Activated CD4-positive, alpha-beta memory T cell treated with anti-CD3 and anti-CD28 coated beads, Interleukin-2, amount 10 ng/mL, durations not matched to agents 7 days and 5 days (primary cell): ENCODE measurements at regions not wholly inside any gene's neighbourhood (a gene's known extent, or its start where the extent isn't known, plus 50 kb on each side); places are given as distances from the start of the nearest gene placed in this dataset.
"Not testable (repeated sequence)": the region's sequence is repeated elsewhere in the genome, so short reads cannot be mapped to it uniquely, and the experiment has no call there.

Experiments used
- CTCF ChIA-PET: fragments of 350-600 bp; sonication (Branson Sonifier 250); formaldehyde crosslinking; loops from one replicate; lab custom pipeline; 2021; ENCODE audit warnings: antibody characterized with exemption, inconsistent platforms; lab: Charles Lee
- POLR2A ChIA-PET: fragments of 350-600 bp; sonication (Branson Sonifier 250); formaldehyde crosslinking; loops from one replicate; lab custom pipeline; 2021; ENCODE audit warnings: antibody characterized with exemption; lab: Charles Lee
- DNase-seq: peaks from one replicate; pipeline ENCODE4 v3.0.0-alpha.2; 2020
- H3K27ac Mint-ChIP-seq: one replicate; pipeline ENCODE4 v1.8.0; 2021; ENCODE audit warnings: mild to moderate bottlenecking, mixed read lengths
- H3K27me3 Mint-ChIP-seq: one replicate; pipeline ENCODE4 v1.8.0; 2021; ENCODE audit warnings: mixed read lengths
- H3K36me3 Mint-ChIP-seq: one replicate; pipeline ENCODE4 v1.8.0; 2021; ENCODE audit warnings: low read depth, mixed read lengths
- H3K4me1 Mint-ChIP-seq: one replicate; pipeline ENCODE4 v1.8.0; 2021; ENCODE audit warnings: mixed read lengths
- H3K4me3 Mint-ChIP-seq: one replicate; pipeline ENCODE4 v1.8.0; 2021; ENCODE audit warnings: mild to moderate bottlenecking, mixed read lengths
- H3K9me3 Mint-ChIP-seq: one replicate; pipeline ENCODE4 v1.8.0; 2021; ENCODE audit warnings: mixed read lengths

GRCh38 chr4:134999169-134999568 is 797.6 kb upstream of the PABPC4L start:
- ChIA-PET POLR2A (no interaction called here), CTCF (no interaction called here)
- Mint-ChIP-seq H3K4me3 (no peak overlapping the region), H3K27ac (no peak overlapping the region), H3K27me3 (no peaks in the 10 kb centered on the region), H3K4me1 (no peaks in the 10 kb centered on the region), H3K36me3 (no peaks in the 10 kb centered on the region), H3K9me3 (no peaks in the 10 kb centered on the region)
- DNase-seq = no peak

- H3K27me3 Mint-ChIP-seq = no peaks in the 10 kb centered on the region
- no peak overlapping the region for H3K4me3 Mint-ChIP-seq
- CTCF ChIA-PET = no interaction called here
- no peak for DNase-seq
- H3K36me3 Mint-ChIP-seq = no peaks in the 10 kb centered on the region
- H3K9me3 Mint-ChIP-seq = peaks cover 6% of the 10 kb centered on the region
- no peaks in the 10 kb centered on the region for H3K4me1 Mint-ChIP-seq
- POLR2A ChIA-PET = no interaction called here
- no peak overlapping the region for H3K27ac Mint-ChIP-seq
Measured at GRCh38 chr4:134961963-134962362, 760.4 kb upstream of the PABPC4L start.

DNA sequence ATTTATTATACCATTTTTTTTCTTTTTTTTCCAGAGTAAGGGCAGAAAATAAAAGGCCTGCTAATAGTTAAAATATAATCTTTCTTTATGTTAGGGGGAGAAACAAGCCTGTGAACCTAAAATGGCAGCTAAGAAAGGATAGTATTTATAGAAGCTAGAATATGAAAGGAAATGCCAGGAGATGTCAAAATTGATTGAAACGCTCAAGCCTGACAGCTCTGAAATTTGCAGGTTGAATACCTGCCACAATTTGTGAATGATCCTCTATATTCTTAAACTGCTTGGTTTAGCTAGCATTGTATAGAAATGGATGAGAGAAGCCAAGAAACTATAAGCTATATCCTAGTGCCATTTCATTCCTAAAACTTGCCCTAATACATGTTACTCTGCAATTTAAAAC is 757.3 kb upstream of the PABPC4L start:
- peaks cover 10% of the 10 kb centered on the region for H3K9me3 Mint-ChIP-seq
- no peak overlapping the region for H3K4me3 Mint-ChIP-seq
- H3K27ac Mint-ChIP-seq = no peak overlapping the region
- POLR2A ChIA-PET = no interaction called here
- H3K27me3 Mint-ChIP-seq = no peaks in the 10 kb centered on the region
- CTCF ChIA-PET = no interaction called here
- H3K36me3 Mint-ChIP-seq = no peaks in the 10 kb centered on the region
- no peaks in the 10 kb centered on the region for H3K4me1 Mint-ChIP-seq
- no peak for DNase-seq

GRCh38 chr4:134955059-134955458 is 753.5 kb upstream of the PABPC4L start:
- Mint-ChIP-seq H3K4me1 (no peaks in the 10 kb centered on the region), H3K36me3 (no peaks in the 10 kb centered on the region), H3K9me3 (peaks cover 7% of the 10 kb centered on the region), H3K27me3 (no peaks in the 10 kb centered on the region), H3K27ac (no peak overlapping the region), H3K4me3 (no peak overlapping the region)
- POLR2A ChIA-PET = no interaction called here
- no peak for DNase-seq
- CTCF ChIA-PET = no interaction called here

DNA sequence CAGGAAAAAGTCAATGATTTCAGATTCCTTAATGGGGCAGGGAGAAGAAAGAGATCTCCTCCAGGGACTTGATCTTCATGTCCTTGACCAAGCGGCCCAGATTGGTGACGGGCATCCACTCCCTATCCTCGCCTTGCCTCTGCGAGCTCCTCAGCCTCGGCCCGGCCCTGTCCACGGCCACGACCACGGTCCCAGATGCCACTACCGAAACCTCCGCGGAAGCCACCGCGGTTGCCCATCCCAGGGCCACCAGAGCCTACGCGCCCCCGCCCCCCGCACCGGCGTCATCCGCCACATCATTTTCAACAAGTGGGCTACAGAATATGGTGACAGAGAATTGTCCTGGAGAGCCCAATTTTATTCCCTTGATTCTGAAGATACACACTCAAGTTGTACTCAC is 751.2 kb upstream of the PABPC4L start:
- POLR2A ChIA-PET = no interaction called here
- Mint-ChIP-seq H3K27me3 (no peaks in the 10 kb centered on the region), H3K4me3 (no peak overlapping the region), H3K4me1 (no peaks in the 10 kb centered on the region), H3K9me3 (peaks cover 7% of the 10 kb centered on the region), H3K27ac (no peak overlapping the region), H3K36me3 (no peaks in the 10 kb centered on the region)
- no peak for DNase-seq
- CTCF ChIA-PET = no interaction called here

DNA sequence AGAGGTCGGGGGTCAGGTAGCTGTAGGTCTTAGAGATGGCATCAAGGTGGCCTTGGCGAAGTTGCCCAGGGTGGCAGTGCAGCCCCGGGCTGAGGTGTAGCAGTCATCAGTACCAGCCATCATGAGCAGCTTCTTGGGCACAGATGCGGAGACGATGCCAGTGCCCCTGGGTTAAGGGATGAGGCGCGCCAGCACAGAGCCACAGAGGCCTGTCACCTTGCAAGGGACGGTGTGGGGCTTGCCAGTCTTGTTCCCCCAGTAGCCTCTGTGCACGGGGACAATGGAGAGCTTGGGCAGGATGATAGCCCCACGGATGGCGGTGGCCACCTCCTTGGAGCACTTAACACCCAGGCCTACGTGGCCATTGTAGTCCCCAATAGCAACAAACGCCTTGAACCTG is 750.7 kb upstream of the PABPC4L start:
- Mint-ChIP-seq H3K27ac (no peak overlapping the region), H3K36me3 (no peaks in the 10 kb centered on the region), H3K4me3 (no peak overlapping the region), H3K4me1 (no peaks in the 10 kb centered on the region), H3K27me3 (no peaks in the 10 kb centered on the region), H3K9me3 (peaks cover 7% of the 10 kb centered on the region)
- ChIA-PET POLR2A (no interaction called here), CTCF (no interaction called here)
- DNase-seq = no peak

DNA sequence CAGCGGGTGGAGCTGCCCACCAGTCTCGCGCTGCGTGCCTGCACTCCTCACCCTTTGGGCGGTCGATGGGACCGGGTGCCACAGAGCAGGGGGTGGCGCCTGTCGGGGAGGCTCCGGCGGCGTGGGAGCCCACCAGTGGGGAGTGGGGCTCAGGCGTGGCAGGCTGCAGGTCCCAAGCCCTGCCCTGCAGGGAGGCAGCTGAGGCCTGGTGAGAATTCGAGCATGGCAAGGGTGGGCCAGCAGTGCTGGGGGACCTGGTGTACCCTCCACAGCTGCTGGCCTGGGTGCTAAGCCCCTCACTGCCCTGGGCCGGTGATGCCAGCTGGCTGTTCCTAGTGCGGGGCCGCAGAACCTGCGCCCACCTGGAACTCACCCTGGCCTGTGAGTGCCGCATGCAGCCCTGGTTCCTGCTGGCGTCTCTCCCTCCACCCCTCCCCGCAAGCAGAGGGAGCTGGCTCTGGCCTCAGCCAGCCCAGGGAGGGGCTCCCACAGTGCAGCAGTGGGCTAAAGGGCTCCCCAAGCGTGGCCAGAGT is 746.6 kb upstream of the PABPC4L start:
- POLR2A ChIA-PET = no interaction called here
- no peaks in the 10 kb centered on the region for H3K36me3 Mint-ChIP-seq
- CTCF ChIA-PET = no interaction called here
- H3K4me1 Mint-ChIP-seq = no peaks in the 10 kb centered on the region
- no peaks in the 10 kb centered on the region for H3K27me3 Mint-ChIP-seq
- H3K27ac Mint-ChIP-seq = no peak overlapping the region
- no peak overlapping the region for H3K4me3 Mint-ChIP-seq
- DNase-seq = no peak
- H3K9me3 Mint-ChIP-seq = no peaks in the 10 kb centered on the region

DNA sequence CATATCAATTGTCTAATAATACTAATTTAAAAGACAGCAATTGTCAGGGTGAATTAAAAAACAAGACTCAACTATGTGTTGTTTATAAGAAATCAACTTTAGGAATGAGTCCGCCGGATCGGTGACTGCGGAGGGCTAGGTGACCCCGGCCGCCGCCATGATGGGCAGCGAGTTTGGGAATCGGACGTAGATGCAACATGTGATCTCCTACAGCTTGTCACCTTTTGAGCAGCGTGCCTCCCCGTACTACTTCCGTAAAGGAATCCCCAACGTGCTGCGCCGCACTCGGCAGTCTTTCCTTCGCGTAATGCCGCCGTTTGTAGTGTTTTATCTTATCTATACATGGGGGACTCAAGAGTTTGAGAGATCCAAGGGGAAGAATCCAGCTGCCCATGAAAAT is 742.5 kb upstream of the PABPC4L start:
- no peak for DNase-seq
- Mint-ChIP-seq H3K4me1 (no peaks in the 10 kb centered on the region), H3K4me3 (no peak overlapping the region), H3K36me3 (no peaks in the 10 kb centered on the region), H3K27ac (no peak overlapping the region), H3K9me3 (no peaks in the 10 kb centered on the region), H3K27me3 (no peaks in the 10 kb centered on the region)
- ChIA-PET POLR2A (no interaction called here), CTCF (no interaction called here)

- Mint-ChIP-seq H3K27me3 (no peaks in the 10 kb centered on the region), H3K4me1 (no peaks in the 10 kb centered on the region), H3K27ac (no peak overlapping the region), H3K4me3 (no peak overlapping the region), H3K9me3 (peaks cover 3% of the 10 kb centered on the region), H3K36me3 (no peaks in the 10 kb centered on the region)
- POLR2A ChIA-PET = no interaction called here
- DNase-seq = no peak
- CTCF ChIA-PET = no interaction called here
Measured at GRCh38 chr4:134936014-134936413, 734.4 kb upstream of the PABPC4L start.

- H3K27ac Mint-ChIP-seq = no peak overlapping the region
- ChIA-PET POLR2A (no interaction called here), CTCF (no interaction called here)
- DNase-seq = no peak
- H3K4me1 Mint-ChIP-seq = no peaks in the 10 kb centered on the region
- H3K36me3 Mint-ChIP-seq = no peaks in the 10 kb centered on the region
- H3K27me3 Mint-ChIP-seq = no peaks in the 10 kb centered on the region
- no peak overlapping the region for H3K4me3 Mint-ChIP-seq
- H3K9me3 Mint-ChIP-seq = peaks cover 3% of the 10 kb centered on the region
Measured at GRCh38 chr4:134935320-134935719, 733.7 kb upstream of the PABPC4L start.

GRCh38 chr4:134934036-134934808 is 732.6 kb upstream of the PABPC4L start:
- H3K4me3 Mint-ChIP-seq = no peak overlapping the region
- no peaks in the 10 kb centered on the region for H3K36me3 Mint-ChIP-seq
- ChIA-PET POLR2A (no interaction called here), CTCF (no interaction called here)
- no peak for DNase-seq
- peaks cover 3% of the 10 kb centered on the region for H3K9me3 Mint-ChIP-seq
- H3K4me1 Mint-ChIP-seq = no peaks in the 10 kb centered on the region
- H3K27ac Mint-ChIP-seq = no peak overlapping the region
- H3K27me3 Mint-ChIP-seq = no peaks in the 10 kb centered on the region

GRCh38 chr4:134915355-134915754 is 713.8 kb upstream of the PABPC4L start:
- Mint-ChIP-seq H3K4me1 (no peaks in the 10 kb centered on the region), H3K27ac (no peak overlapping the region), H3K9me3 (no peaks in the 10 kb centered on the region), H3K36me3 (no peaks in the 10 kb centered on the region), H3K27me3 (no peaks in the 10 kb centered on the region), H3K4me3 (no peak overlapping the region)
- CTCF ChIA-PET = no interaction called here
- POLR2A ChIA-PET = no interaction called here
- no peak for DNase-seq

GRCh38 chr4:134914250-134914649 is 712.7 kb upstream of the PABPC4L start:
- CTCF ChIA-PET = not testable (repeated sequence)

DNA sequence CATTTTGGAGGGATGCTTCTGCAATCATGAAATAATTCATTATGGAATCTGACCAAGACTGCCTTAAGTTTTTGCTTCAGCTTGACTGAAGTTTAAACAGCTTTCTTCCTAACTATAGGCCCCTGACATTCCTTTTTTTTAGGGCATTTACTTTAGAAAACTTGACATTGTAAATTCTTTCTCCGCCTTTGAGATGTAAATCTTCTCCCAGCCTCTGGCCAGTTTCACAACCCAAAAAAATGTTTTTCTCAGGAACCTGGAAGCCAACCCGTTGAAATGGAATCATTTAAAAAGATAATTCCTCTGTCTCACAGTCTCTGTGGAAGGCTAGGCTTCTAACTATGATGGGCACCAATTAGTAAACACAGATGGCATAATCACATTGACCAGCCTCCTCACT is 710.4 kb upstream of the PABPC4L start:
- H3K9me3 Mint-ChIP-seq = no peaks in the 10 kb centered on the region
- no peak for DNase-seq
- H3K27ac Mint-ChIP-seq = no peak overlapping the region
- no peaks in the 10 kb centered on the region for H3K36me3 Mint-ChIP-seq
- H3K4me1 Mint-ChIP-seq = no peaks in the 10 kb centered on the region
- no peak overlapping the region for H3K4me3 Mint-ChIP-seq
- ChIA-PET POLR2A (no interaction called here), CTCF (no interaction called here)
- H3K27me3 Mint-ChIP-seq = no peaks in the 10 kb centered on the region

More at GRCh38 chr4:134914250-134914649, 712.7 kb upstream of the PABPC4L start:
- H3K27me3 Mint-ChIP-seq, H3K4me3 Mint-ChIP-seq, H3K4me1 Mint-ChIP-seq, DNase-seq, H3K36me3 Mint-ChIP-seq, H3K27ac Mint-ChIP-seq, H3K9me3 Mint-ChIP-seq, POLR2A ChIA-PET: not testable (repeated sequence)
